ENCODE measurements at regions not wholly inside any gene's neighbourhood (a gene's known extent, or its start where the extent isn't known, plus 50 kb on each side); places are given as distances from the start of the nearest gene placed in this dataset.

- TF ChIP-seq GATA3 (IDR thresholded peaks at IDR 0.05; ENCODE audit: low read depth, low read length) (no peak), GATA2 (IDR thresholded peaks at IDR 0.05; ENCODE audit: low read depth, low read length) (no peak)
Measured at GRCh38 chr1:181142096-181142958, 53.8 kb downstream of the IER5 start.

DNA sequence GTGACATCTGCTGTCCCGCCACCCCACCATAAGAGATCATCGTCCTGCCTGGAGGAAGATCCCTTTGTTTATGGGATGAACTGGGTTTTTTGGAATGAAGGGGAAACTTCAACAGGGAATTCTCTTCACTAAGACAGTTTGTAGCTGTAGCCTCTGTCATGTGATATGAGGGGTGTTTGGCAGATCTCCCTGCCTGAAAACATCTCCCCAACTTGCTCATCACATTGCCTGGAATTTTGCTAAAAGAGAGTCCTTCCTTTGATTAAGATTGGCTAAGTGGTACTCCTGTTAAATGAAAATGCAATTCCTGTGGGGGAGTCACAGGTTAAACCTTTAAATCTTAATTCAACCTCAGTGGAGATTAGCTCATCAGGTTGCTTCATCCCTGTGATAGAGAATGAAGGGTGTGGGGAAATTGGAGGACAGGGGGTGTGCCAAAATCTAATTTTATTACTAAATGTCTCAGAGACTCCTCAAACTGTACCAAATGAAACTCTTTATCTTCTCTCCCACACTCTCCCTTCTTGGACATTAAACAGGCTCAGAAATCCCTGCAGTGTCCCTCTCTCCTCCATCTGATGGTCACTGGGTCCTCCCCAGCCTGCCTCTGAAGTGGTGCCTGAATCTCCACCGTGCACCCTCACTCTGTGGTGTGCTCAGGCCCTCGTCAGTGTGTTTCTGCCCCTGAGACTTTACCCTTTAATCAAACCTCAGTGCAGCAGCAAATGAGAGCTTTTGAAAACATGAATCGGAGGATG lies 54.8 kb downstream of the IER5 start:
- TF ChIP-seq GATA2 (IDR thresholded peaks at IDR 0.05; ENCODE audit: low read depth, low read length) = no peak
- TF ChIP-seq GATA3 (IDR thresholded peaks at IDR 0.05; ENCODE audit: low read depth, low read length) = no peak

- TF ChIP-seq GATA2 (IDR thresholded peaks at IDR 0.05; ENCODE audit: low read depth, low read length) = no peak
- no peak for TF ChIP-seq GATA3 (IDR thresholded peaks at IDR 0.05; ENCODE audit: low read depth, low read length)
Measured at GRCh38 chr1:181144238-181144637, 55.7 kb downstream of the IER5 start.

- no peak for TF ChIP-seq GATA3 (IDR thresholded peaks at IDR 0.05; ENCODE audit: low read depth, low read length)
- no peak for TF ChIP-seq GATA2 (IDR thresholded peaks at IDR 0.05; ENCODE audit: low read depth, low read length)
Measured at GRCh38 chr1:181148636-181149035, 60.1 kb downstream of the IER5 start.

- TF ChIP-seq GATA2 (IDR thresholded peaks at IDR 0.05; ENCODE audit: low read depth, low read length) (no peak), GATA3 (IDR thresholded peaks at IDR 0.05; ENCODE audit: low read depth, low read length) (no peak)
Measured at GRCh38 chr1:181149326-181150125, 61.0 kb downstream of the IER5 start.

GRCh38 chr1:181150273-181150672 lies 61.8 kb downstream of the IER5 start:
- TF ChIP-seq GATA3 (IDR thresholded peaks at IDR 0.05; ENCODE audit: low read depth, low read length) (no peak), GATA2 (IDR thresholded peaks at IDR 0.05; ENCODE audit: low read depth, low read length) (no peak)

DNA sequence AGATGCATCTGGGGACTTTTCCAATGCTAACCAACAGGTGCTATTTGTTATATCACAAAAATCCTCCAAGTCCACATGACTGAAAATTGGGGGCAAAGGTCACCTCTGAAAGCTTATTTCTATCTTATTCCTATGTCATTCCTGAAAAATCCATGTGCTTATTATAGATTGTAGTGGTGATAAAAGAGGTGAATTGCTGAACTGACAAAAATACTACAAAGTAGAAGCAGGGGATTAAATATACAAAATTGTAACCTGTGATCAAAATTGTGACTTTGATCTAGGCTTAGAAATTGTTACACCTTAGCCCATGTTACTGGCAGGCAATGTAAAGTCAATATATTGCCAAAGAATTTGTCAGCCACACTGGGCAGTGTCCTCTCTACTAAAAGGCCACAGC lies 62.3 kb downstream of the IER5 start:
- TF ChIP-seq GATA2 (IDR thresholded peaks at IDR 0.05; ENCODE audit: low read depth, low read length) (no peak), GATA3 (IDR thresholded peaks at IDR 0.05; ENCODE audit: low read depth, low read length) (no peak)

DNA sequence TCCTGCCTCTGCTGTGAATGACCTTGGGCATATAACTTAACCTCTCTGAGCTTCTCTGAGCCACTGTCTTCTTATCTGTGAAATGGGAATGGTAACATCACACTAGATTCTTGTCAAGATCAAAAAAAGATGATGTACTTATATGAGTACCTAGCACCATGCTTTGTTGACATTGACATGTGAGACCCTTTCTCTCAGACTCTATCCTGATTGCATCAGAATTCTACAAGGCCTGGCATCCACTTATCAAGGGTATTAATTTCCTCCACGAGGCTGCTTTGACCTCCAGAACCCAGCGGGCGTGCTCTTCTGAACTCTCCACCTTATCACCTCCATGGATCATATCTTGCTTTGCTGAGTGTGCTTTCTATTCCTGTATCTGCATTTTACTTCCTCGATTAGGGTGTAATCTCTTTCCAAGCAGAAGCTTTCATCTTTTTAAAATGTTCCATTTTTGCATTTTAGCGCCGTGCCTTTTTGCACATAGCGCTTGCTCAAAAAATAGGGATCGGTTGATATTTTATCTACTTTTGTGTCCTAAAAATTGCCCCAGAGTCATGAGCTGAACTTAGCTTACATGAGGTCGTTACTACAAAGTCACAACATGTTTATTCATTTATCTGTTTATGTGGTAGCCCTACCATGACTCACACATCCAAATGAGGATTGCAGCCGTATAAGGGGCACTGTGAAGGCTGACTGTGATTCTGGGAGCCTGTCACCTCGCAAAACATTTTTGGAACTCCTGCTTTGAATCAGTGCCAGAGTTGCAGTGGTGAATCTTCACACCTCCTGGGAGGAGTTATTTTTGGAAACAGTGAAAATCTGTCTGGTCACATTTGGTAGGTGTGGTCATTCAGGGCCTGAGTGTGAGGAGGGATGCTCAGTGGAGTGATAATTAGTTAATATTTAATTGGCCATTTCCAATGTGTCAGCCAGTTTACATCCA lies 63.2 kb downstream of the IER5 start:
- peak; percentile 90 for TF ChIP-seq GATA2 (IDR thresholded peaks at IDR 0.05; ENCODE audit: low read depth, low read length)
- peak; percentile 79 for TF ChIP-seq GATA3 (IDR thresholded peaks at IDR 0.05; ENCODE audit: low read depth, low read length)

DNA sequence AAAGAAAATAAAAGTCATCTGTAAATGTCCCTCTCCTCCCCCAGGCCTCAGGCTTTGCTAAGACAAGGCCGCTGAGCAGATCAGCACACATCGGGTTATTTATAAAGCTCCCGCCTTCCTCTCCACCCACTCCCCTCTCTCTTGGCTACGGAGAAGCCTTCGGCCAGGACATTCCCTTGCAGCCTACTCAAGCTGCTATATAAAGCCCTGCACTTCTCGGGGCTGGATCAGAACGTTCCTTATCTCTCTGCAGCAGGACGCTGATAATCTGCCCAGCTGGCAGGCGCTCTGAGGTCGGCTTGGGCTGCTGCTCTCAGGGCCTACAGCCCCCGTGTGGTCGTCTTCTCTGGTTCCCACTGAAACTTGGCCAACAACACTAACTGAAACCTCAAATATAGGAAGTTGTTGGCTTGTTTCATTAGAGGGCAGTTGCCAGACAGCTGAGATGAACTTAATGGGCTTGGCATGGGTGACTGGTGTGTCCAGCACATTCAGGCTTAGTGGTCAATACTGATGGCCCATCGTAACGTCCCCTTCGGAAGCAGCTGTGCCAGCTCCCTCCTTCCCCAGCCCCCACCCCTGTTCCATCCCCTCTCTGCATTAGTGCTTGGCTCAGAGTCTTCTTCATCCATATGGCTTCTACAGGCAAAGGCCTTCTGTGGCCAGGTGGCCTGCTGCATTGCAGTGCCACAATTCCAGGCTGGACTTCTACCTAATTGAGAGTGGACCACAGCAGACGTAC lies 64.6 kb downstream of the IER5 start:
- TF ChIP-seq GATA3 (IDR thresholded peaks at IDR 0.05; ENCODE audit: low read depth, low read length) (no peak; the same call in 1 of the 2 replicates), GATA2 (IDR thresholded peaks at IDR 0.05; ENCODE audit: low read depth, low read length) (peak; percentile 94)

DNA sequence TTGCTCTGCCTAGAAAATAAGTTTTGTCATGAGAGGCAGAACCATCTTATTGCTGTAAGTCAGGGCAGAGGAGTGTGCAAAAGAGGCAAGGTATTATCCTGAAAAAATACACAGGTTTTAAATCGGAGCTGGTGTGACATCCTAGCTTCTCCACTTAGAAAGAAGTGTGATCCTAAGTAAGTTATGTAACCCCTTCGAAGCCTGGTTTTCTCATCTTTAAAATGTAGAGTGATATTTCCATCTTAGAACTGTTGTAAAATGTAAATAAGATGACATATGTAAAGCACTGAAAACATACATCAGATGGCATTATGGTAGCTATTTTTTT lies 65.1 kb downstream of the IER5 start:
- TF ChIP-seq GATA2 (IDR thresholded peaks at IDR 0.05; ENCODE audit: low read depth, low read length) = no peak
- no peak for TF ChIP-seq GATA3 (IDR thresholded peaks at IDR 0.05; ENCODE audit: low read depth, low read length)

DNA sequence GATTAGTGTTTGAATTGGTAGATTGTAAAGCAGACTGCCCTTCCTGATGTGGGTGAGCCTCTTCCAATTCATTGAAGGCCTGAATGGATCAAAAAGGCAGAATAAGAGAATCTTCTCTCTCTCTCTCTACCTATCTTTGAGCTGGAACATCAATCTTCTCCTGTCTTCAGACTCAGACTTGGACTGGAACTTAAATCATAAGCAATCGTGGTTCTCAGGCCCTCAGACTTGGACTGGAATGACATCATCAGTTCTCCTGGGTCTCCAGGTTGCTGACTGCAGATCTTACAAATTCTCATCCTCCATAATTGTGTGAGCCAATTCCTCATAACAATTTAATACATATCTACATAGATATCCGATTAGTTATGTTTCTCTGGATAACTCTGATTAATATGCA lies 66.8 kb downstream of the IER5 start:
- TF ChIP-seq GATA2 (IDR thresholded peaks at IDR 0.05; ENCODE audit: low read depth, low read length) (no peak), GATA3 (IDR thresholded peaks at IDR 0.05; ENCODE audit: low read depth, low read length) (no peak)

DNA sequence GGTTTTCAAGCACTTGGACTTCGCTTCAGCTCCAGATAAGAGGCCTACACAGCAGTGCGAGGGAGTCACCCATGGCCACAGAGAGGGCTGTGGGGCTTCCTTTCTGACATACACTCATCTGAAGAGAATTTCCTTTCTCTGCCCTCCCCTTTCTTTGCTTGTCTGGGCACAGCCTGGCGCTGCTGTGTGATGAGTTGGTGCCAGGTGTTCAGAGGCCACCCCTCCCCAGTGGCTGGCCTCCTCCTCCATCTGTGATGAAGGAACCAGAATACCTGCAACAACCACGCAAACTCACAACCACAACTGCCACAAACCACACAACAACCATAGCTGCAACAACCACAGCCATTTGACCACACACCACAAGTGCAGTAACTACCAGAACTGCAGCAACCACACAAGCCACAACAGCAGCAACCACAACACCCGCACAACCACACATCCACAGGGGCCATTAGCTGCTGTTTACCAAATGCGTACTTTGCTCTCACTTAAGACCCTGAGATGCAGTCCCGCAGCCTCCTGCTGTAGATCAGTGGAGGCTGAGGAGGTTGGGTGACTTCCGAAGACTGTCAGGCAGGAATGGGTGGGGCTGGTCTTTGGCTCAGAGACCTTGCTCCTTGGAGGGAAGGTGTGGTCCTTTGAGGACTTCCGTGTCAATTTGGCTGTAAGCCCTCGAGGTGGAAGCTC lies 71.1 kb downstream of the IER5 start:
- TF ChIP-seq GATA3 (IDR thresholded peaks at IDR 0.05; ENCODE audit: low read depth, low read length) (no peak), GATA2 (IDR thresholded peaks at IDR 0.05; ENCODE audit: low read depth, low read length) (no peak)

Measured in SH-SY5Y (cell line).